ENCODE measurements at regions not wholly inside any gene's neighbourhood (a gene's known extent, or its start where the extent isn't known, plus 50 kb on each side); places are given as distances from the start of the nearest gene placed in this dataset.

DNA sequence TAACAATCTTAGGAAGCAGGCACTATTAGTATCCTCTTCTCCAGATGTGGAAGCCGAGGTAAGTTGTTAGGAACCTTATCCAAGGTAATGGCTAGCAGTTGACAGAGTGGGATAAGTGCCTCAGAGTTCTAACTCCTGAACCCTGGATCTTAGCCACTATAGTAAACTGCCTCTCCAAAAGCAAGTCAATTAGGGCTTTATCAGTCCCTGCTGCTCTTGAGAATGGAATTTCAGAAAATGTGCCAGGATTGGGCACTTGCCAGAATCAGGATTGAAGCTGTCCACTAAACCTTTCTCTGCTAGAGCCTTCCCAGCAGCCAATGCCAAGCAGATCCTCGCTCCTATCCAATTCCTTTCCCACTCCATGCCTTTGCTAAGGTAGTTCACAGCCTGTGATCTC is 777.5 kb upstream of the POM121L12 start:
- TF ChIP-seq, protein P1, sequence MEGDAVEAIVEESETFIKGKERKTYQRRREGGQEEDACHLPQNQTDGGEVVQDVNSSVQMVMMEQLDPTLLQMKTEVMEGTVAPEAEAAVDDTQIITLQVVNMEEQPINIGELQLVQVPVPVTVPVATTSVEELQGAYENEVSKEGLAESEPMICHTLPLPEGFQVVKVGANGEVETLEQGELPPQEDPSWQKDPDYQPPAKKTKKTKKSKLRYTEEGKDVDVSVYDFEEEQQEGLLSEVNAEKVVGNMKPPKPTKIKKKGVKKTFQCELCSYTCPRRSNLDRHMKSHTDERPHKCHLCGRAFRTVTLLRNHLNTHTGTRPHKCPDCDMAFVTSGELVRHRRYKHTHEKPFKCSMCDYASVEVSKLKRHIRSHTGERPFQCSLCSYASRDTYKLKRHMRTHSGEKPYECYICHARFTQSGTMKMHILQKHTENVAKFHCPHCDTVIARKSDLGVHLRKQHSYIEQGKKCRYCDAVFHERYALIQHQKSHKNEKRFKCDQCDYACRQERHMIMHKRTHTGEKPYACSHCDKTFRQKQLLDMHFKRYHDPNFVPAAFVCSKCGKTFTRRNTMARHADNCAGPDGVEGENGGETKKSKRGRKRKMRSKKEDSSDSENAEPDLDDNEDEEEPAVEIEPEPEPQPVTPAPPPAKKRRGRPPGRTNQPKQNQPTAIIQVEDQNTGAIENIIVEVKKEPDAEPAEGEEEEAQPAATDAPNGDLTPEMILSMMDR (IDR thresholded peaks at IDR 0.05): no peak

DNA sequence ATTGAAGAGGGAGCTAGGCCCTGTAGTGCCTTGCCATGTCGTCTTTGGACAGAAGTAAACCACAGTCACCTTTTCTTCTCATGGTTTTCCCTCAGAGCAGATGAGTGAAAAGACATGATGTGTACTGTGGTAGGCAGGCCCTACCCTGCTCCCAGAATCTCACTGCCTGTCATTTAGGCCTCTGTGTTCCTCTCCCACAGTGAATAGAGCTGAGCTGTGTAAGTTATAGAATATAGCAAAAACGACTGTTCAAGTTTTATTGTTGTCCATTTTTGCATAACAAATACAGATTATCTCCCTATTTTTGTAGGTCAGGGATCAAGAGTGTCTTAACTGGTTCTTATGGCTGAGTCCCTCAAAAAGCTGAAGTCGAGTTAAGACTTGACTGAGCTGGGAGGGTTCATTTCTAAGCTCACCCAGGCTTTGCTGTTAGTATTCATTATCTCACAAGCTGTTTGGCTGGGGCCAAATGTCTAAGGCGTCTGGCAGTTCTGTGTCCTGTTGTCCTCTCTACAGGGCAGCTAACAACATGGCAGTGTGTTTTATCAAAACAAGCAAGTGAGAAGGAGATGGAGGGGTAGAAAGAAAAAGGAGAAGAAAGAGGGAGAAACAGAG is 780.9 kb upstream of the POM121L12 start:
- TF ChIP-seq, protein P1 (IDR thresholded peaks at IDR 0.05): no peak

DNA sequence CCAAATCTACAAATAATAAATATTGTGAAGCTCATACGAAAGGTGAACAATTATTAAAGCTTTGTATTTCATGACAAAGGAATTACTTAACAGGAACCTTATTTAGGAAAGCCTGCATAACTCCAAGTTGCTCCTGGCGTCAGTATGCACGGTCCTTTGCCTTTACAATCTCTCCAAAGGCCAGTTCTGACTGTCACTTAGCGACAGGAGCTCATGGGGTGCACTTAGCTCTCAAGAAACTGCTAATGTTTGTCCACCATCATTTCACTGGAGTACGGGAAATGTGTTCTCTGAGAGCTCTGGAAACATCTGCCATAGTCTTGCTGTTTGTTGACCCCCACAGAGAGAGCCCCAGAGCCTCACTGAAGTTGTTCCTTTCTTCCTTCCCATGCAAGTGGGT is 781.5 kb upstream of the POM121L12 start:
- TF ChIP-seq, protein P1 (IDR thresholded peaks at IDR 0.05): no peak

DNA sequence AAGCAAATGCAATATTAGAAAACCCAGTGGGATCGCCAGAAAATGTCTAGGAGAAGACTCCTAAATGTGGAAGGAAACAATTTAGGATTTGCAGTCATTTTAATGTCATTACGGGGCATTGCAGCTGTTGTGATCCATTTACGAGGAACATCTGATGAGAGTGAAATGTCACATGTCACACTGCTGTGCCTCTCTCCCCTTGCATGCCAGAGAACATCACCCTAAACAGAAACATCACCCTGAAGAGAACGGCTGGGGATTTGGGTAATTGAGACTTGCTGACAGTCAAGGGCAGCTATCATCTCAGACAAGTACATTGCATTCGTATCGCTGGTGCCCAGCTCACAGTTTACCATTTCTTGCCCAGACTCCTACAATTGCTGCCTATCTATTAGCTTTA is 785.7 kb upstream of the POM121L12 start:
- TF ChIP-seq, protein P1 (IDR thresholded peaks at IDR 0.05): no peak

DNA sequence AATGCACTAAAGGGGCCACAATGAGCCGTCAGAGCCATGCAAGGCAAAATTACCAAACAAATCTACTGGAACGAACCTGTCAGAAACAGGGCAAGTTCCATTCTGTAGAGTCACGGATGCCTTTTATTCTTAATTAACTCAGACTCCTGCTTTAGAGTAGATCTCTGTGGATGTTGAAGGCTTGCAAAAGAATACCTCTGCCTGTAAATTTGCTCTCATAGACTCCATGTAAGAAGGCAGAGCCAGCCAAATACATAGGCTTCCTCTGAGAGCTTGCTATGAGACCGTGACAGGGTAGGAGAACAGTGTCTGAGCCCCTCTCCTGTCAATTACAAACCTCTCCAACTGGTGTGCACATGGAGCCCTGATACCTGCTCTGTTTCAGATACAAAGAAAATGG is 787.9 kb upstream of the POM121L12 start:
- TF ChIP-seq, protein P1 (IDR thresholded peaks at IDR 0.05): no peak

DNA sequence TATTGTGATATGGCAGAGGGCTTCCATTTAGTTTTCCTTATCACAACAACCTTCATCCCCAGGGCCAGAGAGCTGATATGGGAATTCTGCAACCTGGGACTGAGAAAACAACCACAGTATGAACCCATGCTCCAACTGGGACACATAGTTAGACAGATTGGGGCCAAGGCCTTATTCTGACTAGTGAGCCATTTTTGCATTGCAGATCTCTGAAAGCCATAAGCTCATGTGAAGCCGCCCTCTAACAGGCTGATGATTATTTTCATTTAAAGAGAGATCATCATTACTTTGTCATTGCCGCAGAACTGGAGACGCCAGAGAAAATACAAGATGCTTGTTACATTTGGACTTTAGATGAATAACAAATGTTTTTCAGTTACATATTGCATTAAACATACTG is 791.7 kb upstream of the POM121L12 start:
- TF ChIP-seq, protein P1 (IDR thresholded peaks at IDR 0.05): no peak

DNA sequence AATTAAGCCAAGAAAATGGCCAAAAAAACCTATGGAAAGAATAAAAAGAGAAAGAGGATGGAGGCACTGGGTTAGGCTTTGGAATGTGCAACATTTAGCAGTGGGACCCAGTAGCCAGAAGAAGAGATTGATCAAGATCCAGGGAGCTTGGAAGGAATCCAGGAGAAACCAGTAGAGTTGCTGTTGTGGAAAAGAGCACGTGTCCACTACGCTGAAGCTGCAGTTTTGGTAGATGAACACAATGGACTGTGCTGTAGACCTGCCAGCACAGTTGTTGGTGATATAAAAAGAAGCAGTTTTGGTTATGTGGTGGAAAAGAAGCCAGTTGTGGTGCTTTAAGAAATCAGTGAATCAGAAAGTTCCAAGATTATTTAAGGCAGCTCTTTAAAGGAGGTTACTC is 802.2 kb upstream of the POM121L12 start:
- TF ChIP-seq, protein P1 (IDR thresholded peaks at IDR 0.05): no peak

DNA sequence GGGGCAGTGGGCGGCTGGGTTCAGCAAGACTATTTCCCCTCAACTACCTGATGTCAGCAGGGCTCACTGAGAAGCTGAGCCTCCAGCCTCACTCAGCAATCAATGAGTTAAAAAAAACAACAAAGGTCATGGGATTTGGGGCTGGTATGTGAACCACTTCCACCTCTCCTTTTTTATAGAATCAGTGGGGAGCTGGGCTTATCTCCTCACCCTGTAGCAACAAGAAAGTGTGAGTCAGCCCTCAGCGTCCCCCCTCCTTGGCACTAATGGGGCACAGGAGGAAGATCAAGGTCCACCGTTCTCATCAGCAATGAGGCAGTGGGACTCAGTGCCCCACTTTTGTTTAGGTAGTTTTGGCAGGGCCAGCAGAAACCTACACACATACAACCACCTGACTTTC is 823.5 kb upstream of the POM121L12 start:
- TF ChIP-seq, protein P1 (IDR thresholded peaks at IDR 0.05): no peak

All from LNCAP (cell line).